CD4-positive, alpha-beta T cell (primary cell): ENCODE measurements at regions not wholly inside any gene's neighbourhood (a gene's known extent, or its start where the extent isn't known, plus 50 kb on each side); places are given as distances from the start of the nearest gene placed in this dataset.

Experiments used
- ATAC-seq: fragments of 200-7000 bp; cut with Tn5 transposase; one replicate; pipeline ENCODE4 v1.10.0; 2022; ENCODE audit warnings: mild to moderate bottlenecking; ENCODE audit not compliant: poor library complexity
- CTCF ChIA-PET: fragments of 350-600 bp; sonication (Branson Sonifier 250); formaldehyde crosslinking; loops from one replicate; lab custom pipeline; 2021; ENCODE audit warnings: antibody characterized with exemption, inconsistent platforms; lab: Charles Lee
- POLR2A ChIA-PET: fragments of 350-600 bp; sonication (Branson Sonifier 250); formaldehyde crosslinking; loops from one replicate; lab custom pipeline; 2021; ENCODE audit warnings: antibody characterized with exemption, inconsistent platforms; lab: Charles Lee
- DNase-seq, 14 experiments: peaks; one replicate each; pipeline ENCODE4 v3.0.0-alpha.2; 2013 to 2020; ENCODE audit warnings: mixed read lengths in 2 of 14
- H3K27ac ChIP-seq, 2 donors: one replicate each; pipeline versions ENCODE4 v1.5.1 to v1.7.0; 2013; ENCODE audit warnings: low read length in 2 of 2, low read depth in 1 of 2, mild to moderate bottlenecking in 1 of 2
- H3K27me3 ChIP-seq, 2 experiments: 1 replicate in 1 of 2; 2 replicates in 1 of 2; pipeline versions ENCODE4 v1.6.1 to v1.7.0; 2013; ENCODE audit warnings: low read length in 2 of 2, control low read depth in 1 of 2, mild to moderate bottlenecking in 1 of 2, moderate library complexity in 1 of 2; ENCODE audit not compliant: insufficient read depth in 2 of 2, control insufficient read depth in 1 of 2
- H3K36me3 ChIP-seq: one replicate; pipeline ENCODE4 v1.6.1; 2013; ENCODE audit warnings: low read length, control low read depth; ENCODE audit not compliant: insufficient read depth
- H3K4me1 ChIP-seq: one replicate; pipeline ENCODE4 v1.6.1; 2013; ENCODE audit warnings: low read length, control low read depth; ENCODE audit not compliant: insufficient read depth
- H3K4me3 ChIP-seq: one replicate; pipeline ENCODE4 v1.5.1; 2013; ENCODE audit warnings: mild to moderate bottlenecking, low read length, moderate library complexity
- H3K9me3 ChIP-seq, 2 experiments: 1 replicate in 1 of 2; 2 replicates in 1 of 2; pipeline versions ENCODE4 v1.6.1 to v1.7.0; 2013; ENCODE audit warnings: low read length in 2 of 2, mild to moderate bottlenecking in 2 of 2, control low read depth in 1 of 2, moderate library complexity in 1 of 2; ENCODE audit not compliant: control insufficient read depth in 1 of 2, insufficient read depth in 1 of 2
- H3K27ac Mint-ChIP-seq: one replicate; pipeline ENCODE4 v1.8.0; 2020; ENCODE audit warnings: mixed read lengths
- H3K27me3 Mint-ChIP-seq: one replicate; pipeline ENCODE4 v1.8.0; 2021; ENCODE audit warnings: mixed read lengths
- H3K36me3 Mint-ChIP-seq: one replicate; pipeline ENCODE4 v1.8.0; 2021; ENCODE audit warnings: low read depth, mixed read lengths
- H3K4me1 Mint-ChIP-seq: one replicate; pipeline ENCODE4 v1.8.0; 2021; ENCODE audit warnings: low read depth, mixed read lengths
- H3K4me3 Mint-ChIP-seq: one replicate; pipeline ENCODE4 v1.8.0; 2020; ENCODE audit warnings: mild to moderate bottlenecking, mixed read lengths
- H3K9me3 Mint-ChIP-seq: one replicate; pipeline ENCODE4 v1.8.0; 2020; ENCODE audit warnings: mixed read lengths
- CTCF ChIP-seq: fragments of 200-600 bp; IDR thresholded peaks from one replicate; pipeline ENCODE4 v1.8.0; 2022; ENCODE audit warnings: antibody characterized with exemption, mild to moderate bottlenecking
- intact Hi-C, 2 experiments: fragments of 100-400 bp; cut with DNase I in 1 of 2; cut with micrococcal nuclease in 1 of 2; formaldehyde crosslinking; loops; one replicate each; pipeline versions ENCODE4 v1.15.1 to v1.9.0; 2023 to 2025; cut with DNase I, micrococcal nuclease

- DNase-seq (no peak), ATAC-seq (no peak)
- Histone ChIP-seq H3K27me3 (no peaks in the 10 kb centered on the region), H3K27ac (peak overlapping the region; percentile 7 to 9), H3K36me3 (no peaks in the 10 kb centered on the region), H3K4me1 (peaks cover 12% of the 10 kb centered on the region), H3K9me3 (no peaks in the 10 kb centered on the region), H3K4me3 (no peak overlapping the region)
- H3K27me3 Mint-ChIP-seq: no peaks in the 10 kb centered on the region
- peak overlapping the region; percentile 68 for H3K27ac Mint-ChIP-seq
- H3K9me3 Mint-ChIP-seq: no peaks in the 10 kb centered on the region
- H3K36me3 Mint-ChIP-seq: no peaks in the 10 kb centered on the region
- CTCF ChIA-PET: interaction anchor here (1.2 to 2.4 kb wide), 3 partner anchors 11 to 180 kb away, joined by 3 to 6 read pairs (median 3); no protein-coding TSS in a partner anchor
- H3K4me3 Mint-ChIP-seq: peak overlapping the region; percentile 8
- no peak for TF ChIP-seq CTCF
- POLR2A ChIA-PET: interaction anchor here (2.9 kb wide), 1 partner anchor 18 kb away, joined by 19 read pairs; no protein-coding TSS in a partner anchor
- peaks cover 59% of the 10 kb centered on the region for H3K4me1 Mint-ChIP-seq
- intact Hi-C loops: loop anchor here in 1 of 2 experiments (5.0 kb wide), 1 partner anchor 57 kb away; no protein-coding TSS in a partner anchor
Observed at GRCh38 chrX:79089896-79090584, 54.4 kb upstream of the GPR174 start.

GRCh38 chrX:79094075-79094832, 50.2 kb upstream of the GPR174 start:
- H3K36me3 ChIP-seq: no peaks in the 10 kb centered on the region
- H3K9me3 ChIP-seq: no peaks in the 10 kb centered on the region
- Mint-ChIP-seq H3K9me3 (no peaks in the 10 kb centered on the region), H3K4me3 (no peak overlapping the region), H3K27ac (peak overlapping the region; percentile 96), H3K27me3 (no peaks in the 10 kb centered on the region), H3K36me3 (no peaks in the 10 kb centered on the region), H3K4me1 (peaks cover 84% of the 10 kb centered on the region)
- no peak for TF ChIP-seq CTCF
- DNase-seq (no peak), ATAC-seq (no peak)
- H3K27ac ChIP-seq: no peak overlapping the region
- ChIA-PET CTCF (no interaction called here), POLR2A (interaction anchor here (0.6 to 2.5 kb wide), 2 partner anchors 14 to 68 kb away, joined by 3 to 22 read pairs; no protein-coding TSS in a partner anchor)
- peaks cover 18% of the 10 kb centered on the region for H3K4me1 ChIP-seq
- intact Hi-C loops: loop anchor here in 1 of 2 experiments (5.0 kb wide), 1 partner anchor 53 kb away; no protein-coding TSS in a partner anchor
- no peaks in the 10 kb centered on the region for H3K27me3 ChIP-seq
- no peak overlapping the region for H3K4me3 ChIP-seq
